Left forelimb (tissue), 1 donor: ENCODE measurements at regions not wholly inside any gene's neighbourhood (a gene's known extent, or its start where the extent isn't known, plus 50 kb on each side); places are given as distances from the start of the nearest gene placed in this dataset.
"Not testable (repeated sequence)": the region's sequence is repeated elsewhere in the genome, so short reads cannot be mapped to it uniquely, and the experiment has no call there.

Experiments used
- DNase-seq: peaks from one replicate; pipeline ENCODE4 v3.0.0-alpha.2; 2018; ENCODE audit warnings: low spot score

DNA sequence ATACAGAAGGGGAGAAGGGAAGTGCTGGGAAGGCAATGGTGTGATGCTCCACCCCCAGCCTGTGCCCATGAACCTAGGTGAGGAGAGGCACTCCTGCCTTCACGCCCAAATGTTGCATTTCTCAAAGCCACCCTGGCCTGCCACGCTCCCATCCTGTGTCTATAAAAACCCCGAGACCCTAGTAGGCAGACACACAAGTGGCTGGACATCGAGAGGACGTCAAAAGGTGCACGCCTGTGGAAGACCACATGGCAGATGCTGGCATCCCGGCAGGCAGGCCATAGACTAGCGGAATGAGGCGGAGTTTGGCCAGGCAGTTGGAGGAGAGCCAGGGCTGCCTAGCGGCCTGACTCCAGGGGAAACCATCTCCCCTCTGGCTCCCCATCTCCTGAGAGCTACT lies 1168.5 kb upstream of the ADGRL2 start:
- DNase-seq = no peak

DNA sequence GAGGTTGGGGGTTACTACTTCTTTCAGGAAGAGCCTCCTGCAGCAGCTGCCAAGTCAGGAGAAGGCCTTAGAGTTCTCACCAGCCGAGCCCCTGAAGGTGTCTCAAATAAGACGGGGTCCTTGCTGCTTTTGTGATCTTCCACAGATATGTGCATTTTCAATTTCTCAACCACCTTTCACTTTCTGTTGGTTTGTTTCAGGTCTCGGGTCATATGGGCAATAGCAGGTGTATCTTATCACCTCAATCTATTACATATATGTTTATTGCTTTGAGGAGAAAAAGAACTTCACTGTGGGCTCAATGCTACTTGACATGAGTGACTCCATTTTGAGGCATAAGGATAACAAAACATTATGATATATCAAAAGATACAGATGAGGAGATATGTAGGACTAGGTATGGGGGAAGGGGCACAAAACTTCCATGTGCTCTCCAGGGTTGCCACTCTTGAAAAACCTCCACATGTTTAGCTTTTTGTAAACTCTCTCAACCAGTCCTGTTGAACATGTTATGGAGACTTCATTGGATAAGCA lies 1171.4 kb upstream of the ADGRL2 start:
- DNase-seq = no peak

GRCh38 chr1:80624682-80625081 lies 1176.1 kb upstream of the ADGRL2 start:
- DNase-seq = no peak

DNA sequence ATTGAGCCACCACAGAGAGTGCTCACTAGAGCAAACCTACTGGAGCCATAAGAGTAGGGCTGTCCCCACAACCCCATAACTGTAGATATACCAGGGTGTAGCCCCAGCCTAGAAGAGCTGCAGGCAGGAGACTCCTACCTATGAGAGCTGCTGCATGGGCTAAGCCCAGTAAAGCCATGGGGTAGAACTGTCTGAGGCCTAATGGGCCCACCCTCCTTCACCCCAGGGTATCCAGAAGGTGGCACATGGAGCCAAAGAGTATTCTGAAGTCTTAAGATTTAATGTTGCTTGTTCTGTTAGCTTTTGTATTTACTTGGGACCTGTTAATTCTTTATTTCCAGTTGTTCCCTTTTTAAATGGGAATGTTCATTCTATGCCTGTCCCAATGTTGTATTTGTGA lies 1193.7 kb upstream of the ADGRL2 start:
- DNase-seq = no peak

GRCh38 chr1:80594013-80594412 lies 1206.7 kb upstream of the ADGRL2 start:
- no peak for DNase-seq

GRCh38 chr1:80593197-80593596 lies 1207.5 kb upstream of the ADGRL2 start:
- no peak for DNase-seq

GRCh38 chr1:80582980-80583379 lies 1217.8 kb upstream of the ADGRL2 start:
- DNase-seq = no peak

DNA sequence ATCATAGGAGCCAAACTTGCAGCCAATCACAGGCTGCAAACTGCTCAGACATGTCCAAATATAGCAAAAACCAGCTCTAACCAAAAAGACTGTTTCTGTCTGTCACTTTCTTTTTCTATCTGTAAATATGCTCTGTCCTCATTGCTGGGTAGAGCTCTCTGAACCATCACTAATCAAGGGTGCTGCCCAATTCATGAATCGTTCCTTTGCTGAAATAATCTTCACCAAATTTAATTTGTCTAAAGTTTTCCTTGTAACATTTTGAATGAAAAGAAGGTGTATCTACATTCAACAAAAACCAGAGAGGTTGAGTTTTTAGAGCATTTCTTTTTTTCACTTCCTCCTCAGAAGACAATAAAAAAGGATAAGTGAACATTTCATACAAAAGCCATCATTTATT lies 1221.7 kb upstream of the ADGRL2 start:
- no peak for DNase-seq

DNA sequence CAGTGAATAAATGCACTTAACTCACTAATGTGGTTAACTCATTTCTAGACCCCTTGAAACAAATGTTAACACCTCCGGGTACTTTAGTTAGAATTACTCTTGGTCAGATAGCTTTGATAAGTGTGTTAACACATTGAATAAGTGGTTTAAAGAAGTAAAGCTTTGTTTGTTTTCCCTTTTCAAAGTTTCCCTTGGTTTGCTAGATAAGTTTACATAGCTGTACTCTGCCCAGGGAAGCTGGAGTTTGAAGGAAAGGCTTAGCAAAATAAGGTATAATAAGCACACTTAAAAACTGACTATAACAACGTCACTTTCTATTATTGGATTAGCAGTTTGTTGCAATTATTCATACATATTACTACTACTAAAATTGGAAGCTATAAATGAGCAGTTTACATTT lies 1233.9 kb upstream of the ADGRL2 start:
- DNase-seq = no peak

- DNase-seq = no peak
Observed at GRCh38 chr1:80566123-80566522, 1234.6 kb upstream of the ADGRL2 start.

DNA sequence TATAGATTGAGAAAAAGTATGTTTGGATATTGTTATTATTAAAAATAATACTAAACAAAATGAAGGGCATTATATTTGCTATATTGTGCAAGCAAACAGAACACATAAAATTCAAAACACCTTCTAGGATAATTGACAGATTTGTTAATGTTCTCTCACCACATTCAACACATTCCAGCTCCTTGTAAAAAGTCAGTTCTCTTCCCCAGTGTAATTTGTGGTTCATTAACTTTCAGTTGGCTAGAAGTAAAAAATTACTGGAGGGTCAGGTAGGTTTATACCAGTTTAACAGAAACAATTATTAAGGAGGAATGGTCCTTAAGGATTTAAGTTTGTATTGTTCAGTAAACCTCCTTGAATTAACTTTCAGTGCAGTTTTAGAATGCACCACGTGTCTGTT lies 1235.3 kb upstream of the ADGRL2 start:
- DNase-seq = no peak

- no peak for DNase-seq
Observed at GRCh38 chr1:80542231-80542630, 1258.5 kb upstream of the ADGRL2 start.

DNA sequence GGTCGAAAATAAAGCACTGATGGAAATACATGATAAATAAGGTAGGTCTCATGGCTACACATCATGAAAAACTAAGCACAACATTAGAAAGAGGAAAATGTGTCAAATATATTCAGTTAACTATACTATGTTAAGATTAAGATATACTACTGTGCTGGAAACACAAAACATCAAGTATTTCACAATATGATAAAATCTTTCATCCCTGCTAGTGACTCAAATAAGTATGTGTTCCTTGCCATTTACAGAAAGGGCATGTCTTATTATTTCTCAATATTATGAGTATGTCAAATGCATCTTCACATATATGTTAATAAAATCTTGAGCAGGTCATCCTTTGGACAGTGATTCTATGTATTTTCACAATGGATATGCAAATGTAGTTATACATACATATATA lies 1260.1 kb upstream of the ADGRL2 start:
- no peak for DNase-seq

GRCh38 chr1:80540149-80540548 lies 1260.6 kb upstream of the ADGRL2 start:
- DNase-seq = no peak

DNA sequence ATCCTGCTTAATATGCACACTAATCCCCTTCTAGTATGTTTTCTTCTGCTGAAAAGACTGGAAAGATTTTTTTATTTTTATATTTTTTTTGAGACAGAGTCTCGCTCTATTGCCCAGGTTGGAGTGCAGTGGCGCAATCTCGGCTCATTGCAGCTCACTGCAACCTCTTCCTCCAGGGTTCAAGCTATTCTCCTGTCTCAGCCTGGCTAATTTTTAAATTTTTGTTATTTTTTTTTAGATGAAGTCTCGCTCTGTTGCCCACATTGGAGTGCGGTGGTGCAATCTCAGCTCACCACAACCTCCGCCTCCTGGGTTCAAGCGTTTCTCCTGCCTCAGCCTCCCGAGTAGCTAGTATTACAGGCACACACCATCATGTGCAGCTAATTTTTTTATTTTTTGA lies 1261.4 kb upstream of the ADGRL2 start:
- DNase-seq = not testable (repeated sequence)

- no peak for DNase-seq
Observed at GRCh38 chr1:80536461-80536860, 1264.3 kb upstream of the ADGRL2 start.

DNA sequence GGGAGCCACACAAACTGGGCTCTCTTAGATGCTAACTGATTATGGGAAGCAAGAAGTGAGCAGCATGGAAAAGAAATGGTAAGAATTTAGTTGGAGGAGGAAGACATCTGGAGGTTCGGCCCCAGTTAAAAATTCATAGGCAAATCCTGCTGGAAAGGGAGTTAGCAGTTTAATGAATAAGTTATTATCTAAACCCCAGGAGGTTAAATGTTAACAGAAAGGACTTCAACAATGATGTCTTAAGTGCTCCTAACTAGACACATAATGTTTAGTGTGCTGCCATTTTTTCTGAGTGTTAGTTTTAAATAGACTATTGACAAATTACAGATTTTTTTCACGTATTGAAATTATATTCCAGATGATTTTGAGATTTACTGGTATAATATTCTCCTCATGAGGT lies 1265.3 kb upstream of the ADGRL2 start:
- no peak for DNase-seq

DNA sequence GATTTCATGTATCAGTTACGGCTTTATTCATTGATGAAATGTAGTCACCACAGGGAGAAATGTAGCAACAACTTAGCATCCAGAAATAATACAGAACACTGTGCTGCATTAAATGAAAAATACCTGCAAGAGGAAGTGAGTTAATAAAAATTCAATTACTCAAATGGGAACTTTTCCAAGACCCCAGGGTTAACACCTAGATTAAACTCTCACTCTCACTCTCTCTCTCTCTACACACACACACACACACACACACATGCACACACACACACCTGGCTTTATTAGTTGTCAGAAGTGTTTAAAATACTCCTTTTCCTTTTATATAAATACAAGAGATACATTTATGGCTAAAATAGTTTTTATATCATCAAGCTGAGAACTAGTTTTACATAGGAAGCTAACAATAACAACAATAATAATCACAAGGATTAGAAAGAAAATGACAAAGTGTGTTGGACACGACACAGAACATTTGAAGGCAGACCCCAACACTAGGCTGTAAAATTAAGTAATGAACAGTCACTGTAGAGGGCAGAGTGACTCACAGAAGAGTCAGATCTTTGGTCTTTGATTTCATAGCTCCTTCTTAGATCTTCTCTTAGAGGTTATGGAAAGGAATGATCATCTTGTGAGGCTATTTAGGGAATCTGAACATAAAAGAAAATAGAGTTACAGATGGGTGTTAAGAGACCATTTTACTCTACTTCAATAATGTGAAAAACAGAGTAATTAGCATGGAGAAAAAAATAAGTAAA lies 1266.0 kb upstream of the ADGRL2 start:
- no peak for DNase-seq

DNA sequence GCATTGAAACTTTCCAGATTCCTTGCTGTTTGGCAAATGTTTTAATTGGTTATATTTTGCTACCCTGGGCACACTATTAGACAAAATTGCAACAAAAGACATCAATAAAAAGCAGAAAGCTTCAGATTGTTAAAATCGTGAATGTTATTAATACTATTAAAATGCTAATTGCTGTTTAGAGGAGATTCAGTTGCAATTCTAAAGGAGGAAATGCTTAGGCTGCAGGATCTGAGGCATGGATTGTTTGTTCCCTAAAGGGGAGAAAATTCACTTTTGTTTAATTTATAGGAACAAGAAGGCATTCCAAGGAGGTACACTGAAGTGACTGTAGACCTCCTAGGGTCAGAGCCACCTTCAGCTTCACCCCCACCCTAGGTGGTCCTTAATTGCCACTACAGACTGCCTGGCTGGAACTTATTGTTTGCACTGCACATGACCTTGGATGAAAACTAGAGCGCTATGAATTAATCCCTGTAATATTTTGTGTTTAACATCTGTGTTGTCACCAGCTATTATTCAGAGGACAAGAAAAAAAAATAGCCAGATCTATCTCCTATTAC lies 1266.9 kb upstream of the ADGRL2 start:
- DNase-seq = no peak

GRCh38 chr1:80533093-80533492 lies 1267.6 kb upstream of the ADGRL2 start:
- no peak for DNase-seq

GRCh38 chr1:80531182-80531581 lies 1269.6 kb upstream of the ADGRL2 start:
- DNase-seq = no peak

DNA sequence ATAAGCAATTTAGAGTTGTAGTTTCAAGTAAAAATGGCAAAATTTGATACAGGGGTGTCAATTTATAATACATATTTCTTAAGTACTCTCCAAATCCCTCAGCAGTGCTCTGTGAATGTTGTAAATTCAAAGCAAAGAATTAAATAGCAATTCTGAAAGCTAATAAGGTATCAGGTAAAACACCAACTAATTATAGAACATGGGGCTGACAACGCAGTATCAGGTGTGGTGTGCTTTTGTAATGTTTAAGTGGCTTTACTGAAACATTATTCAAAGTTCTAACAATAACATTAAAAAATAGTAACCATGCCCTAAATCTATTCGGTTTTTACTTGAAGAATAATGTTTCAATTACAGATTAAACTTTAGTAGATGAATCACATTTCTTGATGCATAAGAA lies 1271.2 kb upstream of the ADGRL2 start:
- no peak for DNase-seq

DNA sequence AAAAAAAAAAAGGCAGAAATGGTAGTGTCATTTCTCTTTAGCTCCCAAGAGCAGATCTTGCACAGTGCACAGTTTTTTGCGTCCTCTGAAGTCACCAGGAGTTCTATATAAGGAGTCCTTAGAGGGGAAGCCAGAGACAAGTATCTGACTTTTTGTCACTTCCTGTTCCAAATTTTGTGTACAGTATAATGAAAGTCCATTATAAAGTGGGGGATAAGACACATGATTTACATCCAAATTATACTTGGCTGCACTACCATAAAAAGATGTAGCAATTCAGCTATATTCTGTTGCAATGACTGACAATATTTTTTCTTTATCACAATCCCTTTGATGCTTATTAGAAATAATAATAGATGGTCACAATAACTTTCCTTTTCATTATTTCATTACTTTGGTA lies 1276.9 kb upstream of the ADGRL2 start:
- no peak for DNase-seq

GRCh38 chr1:80523071-80523470 lies 1277.7 kb upstream of the ADGRL2 start:
- DNase-seq = not testable (repeated sequence)
